NT2/D1 (cell line): ENCODE measurements at regions not wholly inside any gene's neighbourhood (a gene's known extent, or its start where the extent isn't known, plus 50 kb on each side); places are given as distances from the start of the nearest gene placed in this dataset.

Source experiments
- YY1 ChIP-seq: IDR thresholded peaks from 2 replicates; pipeline ENCODE4 v1.6.1; 2011; ENCODE audit not compliant: insufficient read length, insufficient read depth
- ZNF274 ChIP-seq: IDR thresholded peaks from 2 replicates; pipeline ENCODE4 v1.6.1; 2011; ENCODE audit warnings: mild to moderate bottlenecking, low read depth, low read length

- TF ChIP-seq YY1 (no peak), ZNF274 (no peak)
Measured at GRCh38 chr20:19815553-19815991, 57.5 kb downstream of the RIN2 start.
